ENCODE measurements at regions not wholly inside any gene's neighbourhood (a gene's known extent, or its start where the extent isn't known, plus 50 kb on each side); places are given as distances from the start of the nearest gene placed in this dataset.

DNA sequence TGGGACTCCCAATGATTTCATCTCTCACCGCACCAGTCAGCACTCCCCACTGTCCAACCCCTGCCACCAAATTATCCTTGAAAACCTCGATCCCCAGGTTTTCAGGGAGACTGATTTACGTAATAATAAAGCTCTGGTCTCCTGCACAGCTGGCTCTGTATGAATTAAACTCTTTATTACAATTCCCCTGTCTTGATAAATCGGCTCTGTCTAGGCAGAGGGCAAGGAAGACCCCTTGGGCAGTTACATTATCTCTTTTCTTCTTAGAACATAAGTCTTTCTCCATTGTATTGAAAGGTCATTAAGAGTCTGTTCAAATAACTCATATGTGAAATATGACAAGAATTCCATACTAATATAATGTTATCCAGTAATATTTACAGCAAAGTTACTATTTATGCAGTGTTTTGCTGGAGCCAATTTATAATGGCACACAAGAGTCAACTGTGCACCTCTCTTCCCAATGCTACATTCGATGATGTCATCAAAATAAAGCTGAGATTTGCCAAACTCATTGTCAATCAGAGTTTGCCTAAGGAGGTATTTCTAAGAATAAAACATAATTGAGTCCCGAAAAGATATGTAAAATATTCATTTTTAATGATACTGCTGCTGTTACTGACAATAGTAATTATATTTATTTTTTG lies 1297.2 kb upstream of the LRRTM3 start:
- ATAC-seq, result no peak

GRCh38 chr10:65660006-65660405 lies 1265.8 kb upstream of the LRRTM3 start:
- ATAC-seq, result no peak
- TF ChIP-seq ZC3H10 (CRISPR knock-in tag; IDR thresholded peaks at IDR 0.05) (no peak), PPARA (CRISPR knock-in tag; IDR thresholded peaks at IDR 0.05; ENCODE audit: borderline replicate concordance) (no peak), ARNTL (CRISPR knock-in tag; IDR thresholded peaks at IDR 0.05; ENCODE audit: borderline replicate concordance, low read depth) (no peak), TSHZ2 (CRISPR knock-in tag; IDR thresholded peaks at IDR 0.05) (no peak), GLIS3 (CRISPR knock-in tag; IDR thresholded peaks at IDR 0.05) (no peak), CSRNP3 (CRISPR knock-in tag; IDR thresholded peaks at IDR 0.05) (no peak), CSDC2 (CRISPR knock-in tag; IDR thresholded peaks at IDR 0.05) (no peak), ISL1 (CRISPR knock-in tag; IDR thresholded peaks at IDR 0.05) (no peak)
- TF ChIP-seq, protein P1, sequence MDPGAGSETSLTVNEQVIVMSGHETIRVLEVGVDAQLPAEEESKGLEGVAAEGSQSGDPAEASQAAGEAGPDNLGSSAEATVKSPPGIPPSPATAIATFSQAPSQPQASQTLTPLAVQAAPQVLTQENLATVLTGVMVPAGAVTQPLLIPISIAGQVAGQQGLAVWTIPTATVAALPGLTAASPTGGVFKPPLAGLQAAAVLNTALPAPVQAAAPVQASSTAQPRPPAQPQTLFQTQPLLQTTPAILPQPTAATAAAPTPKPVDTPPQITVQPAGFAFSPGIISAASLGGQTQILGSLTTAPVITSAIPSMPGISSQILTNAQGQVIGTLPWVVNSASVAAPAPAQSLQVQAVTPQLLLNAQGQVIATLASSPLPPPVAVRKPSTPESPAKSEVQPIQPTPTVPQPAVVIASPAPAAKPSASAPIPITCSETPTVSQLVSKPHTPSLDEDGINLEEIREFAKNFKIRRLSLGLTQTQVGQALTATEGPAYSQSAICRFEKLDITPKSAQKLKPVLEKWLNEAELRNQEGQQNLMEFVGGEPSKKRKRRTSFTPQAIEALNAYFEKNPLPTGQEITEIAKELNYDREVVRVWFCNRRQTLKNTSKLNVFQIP (CRISPR knock-in tag; IDR thresholded peaks at IDR 0.05; ENCODE audit: borderline replicate concordance, low read depth), result no peak

More for the DNA sequence above, 1297.2 kb upstream of the LRRTM3 start:
- TF ChIP-seq TOX (CRISPR knock-in tag; IDR thresholded peaks at IDR 0.05; ENCODE audit: borderline replicate concordance) (no peak), BACH2 (CRISPR knock-in tag; IDR thresholded peaks at IDR 0.05; ENCODE audit: borderline replicate concordance) (no peak), ZFP30 (CRISPR knock-in tag; IDR thresholded peaks at IDR 0.05) (no peak), ZFP3 (CRISPR knock-in tag; IDR thresholded peaks at IDR 0.05) (no peak), ZC3H10 (CRISPR knock-in tag; IDR thresholded peaks at IDR 0.05) (no peak), PATZ1 (CRISPR knock-in tag; IDR thresholded peaks at IDR 0.05; ENCODE audit: borderline replicate concordance) (no peak), ZNF8 (CRISPR knock-in tag; IDR thresholded peaks at IDR 0.05) (no peak), ESRRG (CRISPR knock-in tag; IDR thresholded peaks at IDR 0.05) (no peak), ISL1 (CRISPR knock-in tag; IDR thresholded peaks at IDR 0.05) (no peak), TCF4 (CRISPR knock-in tag; IDR thresholded peaks at IDR 0.05; ENCODE audit: borderline replicate concordance) (no peak), CSDC2 (CRISPR knock-in tag; IDR thresholded peaks at IDR 0.05) (no peak), OSR1 (CRISPR knock-in tag; IDR thresholded peaks at IDR 0.05) (no peak), PPARA (CRISPR knock-in tag; IDR thresholded peaks at IDR 0.05; ENCODE audit: borderline replicate concordance) (no peak), SNAI2 (CRISPR knock-in tag; IDR thresholded peaks at IDR 0.05) (no peak), ARNTL (CRISPR knock-in tag; IDR thresholded peaks at IDR 0.05; ENCODE audit: borderline replicate concordance, low read depth) (no peak), CREB5 (CRISPR knock-in tag; IDR thresholded peaks at IDR 0.05; ENCODE audit: low read depth) (no peak), RARB (CRISPR knock-in tag; IDR thresholded peaks at IDR 0.05) (no peak), ZNF70 (CRISPR knock-in tag; IDR thresholded peaks at IDR 0.05) (no peak), TSHZ2 (CRISPR knock-in tag; IDR thresholded peaks at IDR 0.05) (no peak)
- TF ChIP-seq, protein P1 (CRISPR knock-in tag; IDR thresholded peaks at IDR 0.05; ENCODE audit: borderline replicate concordance, low read depth), result no peak
